Skeletal muscle tissue (tissue), 3 donors: ENCODE measurements at regions not wholly inside any gene's neighbourhood (a gene's known extent, or its start where the extent isn't known, plus 50 kb on each side); places are given as distances from the start of the nearest gene placed in this dataset.
"Not testable (repeated sequence)": the region's sequence is repeated elsewhere in the genome, so short reads cannot be mapped to it uniquely, and the experiment has no call there.

Experiments used
- H3K27ac ChIP-seq: one replicate; pipeline ENCODE4 v1.7.0; 2013; ENCODE audit warnings: mild to moderate bottlenecking, low read depth, low read length, inconsistent platforms
- H3K27me3 ChIP-seq, 3 donors: one replicate each; pipeline ENCODE4 v1.7.0; 2013; ENCODE audit warnings: low read length in 3 of 3; ENCODE audit not compliant: control insufficient read depth in 3 of 3, insufficient read depth in 3 of 3
- H3K36me3 ChIP-seq, 3 donors: one replicate each; pipeline ENCODE4 v1.7.0; 2013; ENCODE audit warnings: low read length in 3 of 3; ENCODE audit not compliant: control insufficient read depth in 3 of 3, insufficient read depth in 3 of 3
- H3K4me1 ChIP-seq, 3 donors: one replicate each; pipeline ENCODE4 v1.7.0; 2013; ENCODE audit warnings: low read length in 3 of 3, mild to moderate bottlenecking in 3 of 3; ENCODE audit not compliant: control insufficient read depth in 3 of 3, insufficient read depth in 3 of 3
- H3K4me3 ChIP-seq, 3 donors: one replicate each; pipeline ENCODE4 v1.7.0; 2013; ENCODE audit warnings: low read length in 3 of 3
- H3K9ac ChIP-seq, 3 donors: one replicate each; pipeline ENCODE4 v1.7.0; 2013; ENCODE audit warnings: low read length in 3 of 3, mild to moderate bottlenecking in 3 of 3, moderate library complexity in 2 of 3, low read depth in 1 of 3
- H3K9me3 ChIP-seq, 3 donors: one replicate each; pipeline ENCODE4 v1.7.0; 2013; ENCODE audit warnings: low read length in 3 of 3; ENCODE audit not compliant: control insufficient read depth in 3 of 3
- donor health status: Osteomylitis.

DNA sequence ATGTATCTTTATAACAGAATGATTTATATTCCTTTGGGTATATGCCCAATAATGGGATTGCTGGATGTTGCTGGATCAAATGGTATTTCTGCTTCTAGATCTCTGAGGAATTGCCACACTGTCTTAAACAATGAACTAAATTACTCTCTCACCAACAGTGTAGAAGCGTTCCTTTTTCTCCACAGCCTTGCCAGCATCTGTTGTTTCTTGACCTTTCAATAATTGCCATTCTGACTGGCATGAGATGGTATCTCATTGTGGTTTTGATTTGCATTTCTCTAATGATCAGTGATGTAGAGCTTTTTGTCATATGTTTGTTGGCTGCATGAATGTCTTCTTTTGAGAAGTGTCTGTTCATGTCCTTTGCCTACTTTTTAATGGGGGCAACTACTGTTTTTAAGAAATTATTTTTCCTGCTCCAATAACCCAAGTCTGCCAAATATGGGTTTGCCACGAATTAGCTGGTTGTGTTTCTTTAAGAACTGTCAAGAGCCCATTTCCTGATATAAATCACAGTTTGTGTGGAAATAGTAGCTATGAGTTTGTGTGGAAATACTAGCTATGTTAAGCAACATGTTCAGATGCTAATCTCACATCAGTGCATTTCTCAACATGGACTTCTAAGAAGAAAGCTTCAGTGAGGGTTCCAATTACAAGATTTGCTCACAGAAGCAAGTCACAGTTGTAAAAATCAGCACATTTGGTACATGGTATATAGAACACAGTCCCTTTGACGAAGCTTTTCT, 259.4 kb downstream of the ANAPC1 start:
- no peak overlapping the region for H3K27ac ChIP-seq
- H3K4me3 ChIP-seq = no peak overlapping the region
- no peaks in the 10 kb centered on the region for H3K27me3 ChIP-seq
- H3K36me3 ChIP-seq = no peaks in the 10 kb centered on the region
- no peak overlapping the region for H3K9ac ChIP-seq
- peaks cover 0 to 19% (median 2%) of the 10 kb centered on the region in 3 donors for H3K4me1 ChIP-seq
- H3K9me3 ChIP-seq = peaks cover 0 to 1% (median 0%) of the 10 kb centered on the region in 3 donors

DNA sequence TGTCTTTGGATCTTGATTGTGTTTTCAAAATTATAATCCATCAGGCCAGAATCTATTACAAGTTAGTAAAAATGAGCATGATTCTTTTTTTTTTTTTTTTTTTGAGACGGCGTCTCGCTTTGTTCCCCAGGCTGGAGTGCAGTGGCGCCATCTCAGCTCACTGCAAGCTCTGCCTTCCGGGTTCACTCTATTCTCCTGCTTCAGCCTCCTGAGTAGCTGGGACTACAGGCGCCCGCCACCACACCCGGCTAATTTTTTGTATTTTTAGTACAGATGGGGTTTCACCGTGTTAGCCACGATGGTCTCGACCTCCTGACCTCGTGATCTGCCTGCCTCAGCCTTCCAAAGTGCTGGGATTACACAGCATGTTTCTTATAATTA, 258.8 kb downstream of the ANAPC1 start:
- not testable (repeated sequence) for H3K9me3 ChIP-seq, H3K36me3 ChIP-seq, H3K27ac ChIP-seq, H3K27me3 ChIP-seq, H3K9ac ChIP-seq, H3K4me3 ChIP-seq
- H3K4me1 ChIP-seq = peaks cover 0 to 19% (median 2%) of the 10 kb centered on the region in 3 donors

DNA sequence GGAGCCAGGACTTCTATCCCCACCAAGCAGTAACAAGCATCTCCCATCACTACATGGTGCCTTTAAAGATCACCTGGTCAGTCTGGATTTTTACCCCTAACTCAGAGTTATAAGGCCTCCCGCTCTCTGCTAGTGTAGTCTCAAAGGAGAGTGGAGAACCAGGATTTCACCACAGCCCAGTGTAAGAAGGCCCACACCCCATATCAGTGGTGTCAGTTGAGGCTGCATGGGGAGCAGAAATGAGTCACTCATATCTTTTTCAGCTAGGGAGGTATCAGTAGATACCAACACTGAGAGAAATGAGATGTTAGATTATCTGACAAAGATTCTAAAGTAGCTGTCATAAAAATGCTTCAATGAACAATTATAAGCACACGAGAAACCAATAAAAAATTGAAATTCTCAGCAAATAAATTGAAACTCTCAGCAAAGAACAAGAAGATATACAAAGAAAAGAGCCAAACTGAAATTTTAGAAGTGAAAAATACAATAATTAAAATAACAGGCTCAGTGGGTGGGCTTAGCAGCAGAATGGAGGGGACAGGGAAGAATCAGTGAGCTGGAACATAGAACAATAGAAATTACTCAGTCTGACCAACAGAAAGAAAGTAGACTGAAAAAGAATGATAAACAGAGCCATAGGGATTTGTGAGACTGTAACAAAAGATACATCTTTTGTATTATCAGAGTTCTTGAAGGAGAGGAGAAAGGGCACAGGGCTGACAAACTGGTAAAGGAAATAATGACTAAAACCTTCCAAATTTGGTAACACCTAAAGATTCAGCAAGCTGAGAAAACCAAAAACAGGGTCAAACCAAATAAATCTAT, 257.7 kb downstream of the ANAPC1 start:
- no peak overlapping the region for H3K27ac ChIP-seq
- H3K4me1 ChIP-seq = peaks cover 0 to 19% (median 2%) of the 10 kb centered on the region in 3 donors
- peaks cover 0 to 1% (median 0%) of the 10 kb centered on the region in 3 donors for H3K9me3 ChIP-seq
- no peaks in the 10 kb centered on the region for H3K27me3 ChIP-seq
- no peak overlapping the region for H3K9ac ChIP-seq
- H3K4me3 ChIP-seq = no peak overlapping the region
- H3K36me3 ChIP-seq = no peaks in the 10 kb centered on the region

DNA sequence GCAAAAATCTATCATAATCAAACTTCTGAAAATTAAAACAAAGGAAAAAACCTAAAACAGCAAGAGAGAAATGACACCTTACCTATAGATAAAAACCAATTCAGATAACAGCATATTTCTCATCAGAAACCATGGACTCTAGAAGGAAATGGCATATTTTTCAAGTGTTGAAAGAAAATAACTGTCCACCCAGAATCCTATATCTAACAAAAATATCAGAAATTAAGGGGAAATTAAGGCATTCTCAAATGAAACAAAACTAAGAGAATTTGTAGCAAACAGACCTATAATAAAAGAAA, 257.2 kb downstream of the ANAPC1 start:
- Histone ChIP-seq H3K27ac (no peak overlapping the region), H3K9me3 (peaks cover 0 to 1% (median 0%) of the 10 kb centered on the region in 3 donors), H3K27me3 (no peaks in the 10 kb centered on the region), H3K9ac (no peak overlapping the region), H3K4me1 (peaks cover 0 to 19% (median 2%) of the 10 kb centered on the region in 3 donors), H3K36me3 (no peaks in the 10 kb centered on the region), H3K4me3 (no peak overlapping the region)

DNA sequence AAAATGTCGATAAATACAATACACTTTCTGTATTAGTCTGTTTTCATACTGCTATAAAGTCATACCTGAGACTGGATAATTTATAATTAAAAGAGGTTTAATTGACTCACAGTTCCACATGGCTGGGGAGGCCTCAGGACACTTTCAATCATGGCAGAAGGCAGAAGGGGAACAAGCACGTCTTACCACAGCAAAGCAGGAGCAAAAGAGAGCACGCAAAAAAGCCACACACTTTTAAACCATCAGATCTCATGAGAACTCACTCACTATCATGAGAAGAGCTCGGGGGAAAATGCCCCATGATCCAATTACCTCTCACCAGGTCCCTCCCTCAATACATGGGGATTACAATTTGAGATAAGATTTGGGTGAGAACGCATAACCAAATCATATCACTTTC, 256.7 kb downstream of the ANAPC1 start:
- Histone ChIP-seq H3K27ac (no peak overlapping the region), H3K9ac (no peak overlapping the region), H3K4me3 (no peak overlapping the region), H3K4me1 (peaks cover 0 to 19% (median 2%) of the 10 kb centered on the region in 3 donors), H3K9me3 (peaks cover 0 to 1% (median 0%) of the 10 kb centered on the region in 3 donors), H3K27me3 (no peaks in the 10 kb centered on the region), H3K36me3 (no peaks in the 10 kb centered on the region)

DNA sequence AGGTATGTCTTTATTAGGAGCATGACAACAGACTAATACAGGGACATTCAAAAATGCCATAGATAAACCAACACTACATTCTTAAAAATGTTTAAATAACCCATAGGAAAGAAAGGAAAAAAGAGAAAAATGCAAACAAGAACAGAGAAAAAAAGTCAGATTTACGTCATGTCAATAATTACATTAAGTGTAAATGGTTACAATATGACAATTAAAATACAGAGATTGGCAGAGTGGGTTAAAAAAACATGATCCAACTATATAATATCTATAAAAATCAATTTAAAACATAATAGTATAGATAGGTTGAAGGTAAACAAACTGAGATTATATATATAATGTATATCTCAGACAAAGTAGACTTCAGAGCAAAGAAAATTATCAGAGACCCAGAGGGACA, 255.8 kb downstream of the ANAPC1 start:
- Histone ChIP-seq H3K9ac (no peak overlapping the region), H3K36me3 (no peaks in the 10 kb centered on the region), H3K27me3 (no peaks in the 10 kb centered on the region)

DNA sequence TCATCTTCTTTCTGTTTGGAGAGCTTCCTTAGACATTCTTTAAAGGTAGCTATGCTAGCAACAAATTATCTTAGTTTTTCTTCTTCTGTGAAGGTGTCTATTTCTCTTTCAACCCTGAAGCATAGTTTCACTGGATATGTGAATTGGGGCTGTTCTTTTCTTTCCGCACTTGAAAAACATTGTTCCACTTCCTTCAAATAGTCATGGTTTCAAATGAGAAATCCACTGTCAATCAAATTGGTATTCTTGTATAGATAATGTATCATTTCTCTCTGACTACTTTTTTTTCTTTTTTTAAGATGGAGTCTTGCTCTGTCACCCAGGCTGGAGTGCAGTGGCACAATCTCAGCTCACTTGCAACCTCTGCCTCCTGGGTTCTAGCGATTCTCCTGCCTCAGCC, 254.0 kb downstream of the ANAPC1 start:
- Histone ChIP-seq H3K36me3 (no peaks in the 10 kb centered on the region), H3K4me1 (peaks cover 0 to 5% (median under 1%) of the 10 kb centered on the region in 3 donors), H3K4me3 (no peak overlapping the region), H3K9ac (no peak overlapping the region), H3K27me3 (no peaks in the 10 kb centered on the region), H3K9me3 (peaks cover 0 to 1% (median 0%) of the 10 kb centered on the region in 3 donors), H3K27ac (no peak overlapping the region)

More for the DNA sequence above, 255.8 kb downstream of the ANAPC1 start:
- H3K27ac ChIP-seq = no peak overlapping the region
- no peak overlapping the region for H3K4me3 ChIP-seq
- peaks cover 0 to 16% (median 2%) of the 10 kb centered on the region in 3 donors for H3K4me1 ChIP-seq
- peaks cover 0 to 1% (median 0%) of the 10 kb centered on the region in 3 donors for H3K9me3 ChIP-seq

DNA sequence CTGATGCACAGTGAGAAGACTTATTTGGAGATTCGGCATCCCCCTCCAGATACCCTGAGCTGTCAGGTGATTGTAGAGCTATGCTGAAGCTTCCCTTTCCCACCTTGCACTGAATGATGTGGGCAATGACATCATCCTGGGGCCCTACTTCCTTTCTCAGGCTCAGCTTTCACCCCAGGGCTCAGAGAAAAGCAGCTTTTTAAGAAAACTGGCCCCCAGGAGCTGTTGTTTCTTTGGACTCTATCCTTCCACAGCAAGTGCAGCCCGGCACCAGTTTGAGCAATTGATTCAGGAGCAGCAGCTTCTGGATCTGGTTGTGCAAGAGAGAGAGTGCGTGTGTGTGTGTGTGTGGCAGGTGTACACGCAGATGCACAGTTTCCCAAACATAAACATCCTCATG, 251.3 kb downstream of the ANAPC1 start:
- H3K27me3 ChIP-seq = no peaks in the 10 kb centered on the region
- no peak overlapping the region for H3K9ac ChIP-seq
- H3K27ac ChIP-seq = no peak overlapping the region
- H3K9me3 ChIP-seq = peaks cover 0 to 1% (median 0%) of the 10 kb centered on the region in 3 donors
- H3K36me3 ChIP-seq = no peaks in the 10 kb centered on the region
- no peak overlapping the region for H3K4me3 ChIP-seq
- H3K4me1 ChIP-seq = no peaks in the 10 kb centered on the region

DNA sequence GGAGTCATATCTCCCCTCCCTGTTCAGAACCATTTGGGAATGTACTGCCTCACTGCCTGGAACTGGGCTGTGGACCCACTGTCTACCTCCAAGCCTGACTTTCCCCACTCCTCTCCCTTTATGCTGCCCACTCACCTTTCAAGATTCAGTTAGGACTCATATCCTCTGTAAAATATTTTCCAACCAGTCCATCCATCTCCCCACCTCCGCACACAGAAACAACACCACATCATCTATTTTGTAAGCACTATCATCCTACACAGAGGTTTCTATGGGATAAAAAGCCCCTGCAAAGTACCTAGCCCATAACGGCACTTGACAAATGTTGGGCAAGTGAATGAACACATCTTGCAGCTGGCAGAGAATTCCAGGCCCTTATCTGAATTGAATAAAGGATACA, 250.8 kb downstream of the ANAPC1 start:
- Histone ChIP-seq H3K27me3 (no peaks in the 10 kb centered on the region), H3K27ac (no peak overlapping the region), H3K9me3 (no peaks in the 10 kb centered on the region), H3K9ac (no peak overlapping the region), H3K4me1 (peaks cover 0 to under 1% (median 0%) of the 10 kb centered on the region in 3 donors), H3K4me3 (no peak overlapping the region), H3K36me3 (no peaks in the 10 kb centered on the region)

DNA sequence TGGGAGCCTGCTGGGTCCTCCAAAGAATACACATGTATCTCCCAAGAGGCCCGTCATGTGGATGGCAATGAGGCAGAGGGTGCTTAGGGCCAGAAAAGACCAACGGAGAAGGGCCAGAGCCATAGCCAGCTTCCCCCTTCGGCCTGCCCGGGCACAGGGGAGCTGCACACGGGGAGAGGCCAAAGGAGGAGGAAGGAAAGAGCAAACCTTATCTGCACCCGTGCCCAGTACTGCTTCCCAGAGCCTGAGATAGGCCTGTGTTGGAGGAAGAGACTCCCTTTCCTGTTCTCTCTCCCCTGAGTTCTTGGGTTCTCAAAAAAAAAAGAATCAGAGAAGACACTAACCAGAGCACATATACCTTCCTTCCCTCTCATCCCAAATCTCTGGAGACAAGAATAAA, 250.3 kb downstream of the ANAPC1 start:
- no peak overlapping the region for H3K9ac ChIP-seq
- no peak overlapping the region for H3K4me3 ChIP-seq

More for the DNA sequence above, 250.3 kb downstream of the ANAPC1 start:
- Histone ChIP-seq H3K4me1 (peaks cover 0 to 4% (median 0%) of the 10 kb centered on the region in 3 donors), H3K27me3 (no peaks in the 10 kb centered on the region), H3K36me3 (no peaks in the 10 kb centered on the region), H3K9me3 (no peaks in the 10 kb centered on the region), H3K27ac (no peak overlapping the region)
